ENCODE measurements at regions not wholly inside any gene's neighbourhood (a gene's known extent, or its start where the extent isn't known, plus 50 kb on each side); places are given as distances from the start of the nearest gene placed in this dataset.

DNA sequence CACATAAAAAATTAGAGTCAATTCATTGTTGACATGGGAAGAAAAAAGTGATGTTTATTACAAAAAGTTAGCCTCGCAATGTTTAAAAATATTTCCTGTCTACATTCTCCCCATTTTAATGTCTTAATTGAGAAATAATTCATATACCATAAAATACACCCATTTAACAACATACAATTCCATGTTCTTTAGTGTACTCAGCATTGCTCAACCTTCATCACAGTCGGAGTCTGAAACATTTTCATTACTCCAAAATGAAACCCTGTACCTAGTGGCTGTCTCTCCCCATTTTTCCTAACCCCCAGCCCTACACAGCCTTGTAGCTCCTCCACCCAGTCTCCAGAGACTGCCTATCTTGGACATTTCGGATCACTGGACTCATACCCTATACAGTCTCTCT, 103.9 kb upstream of the CBLN2 start:
- Histone ChIP-seq H3K4me3 (no peak overlapping the region), H3K9me3 (replicated peaks in 1 of 11) (no peaks in the 10 kb centered on the region), H3K27ac (no peak overlapping the region), H4K20me1 (no peaks in the 10 kb centered on the region), H3K4me2 (no peak overlapping the region), H3K9ac (no peak overlapping the region), H3K27me3 (no peaks in the 10 kb centered on the region), H3K36me3 (no peaks in the 10 kb centered on the region), H3K4me1 (no peaks in the 10 kb centered on the region)
- peak in 6 of 11 experiments; percentile 16 to 61 (median 25); a peak in 3 of 22 replicates for TF ChIP-seq Cebpa-rat (IDR thresholded peaks at IDR 0.05)

GRCh38 chr18:72640557-72640956, 96.4 kb upstream of the CBLN2 start:
- no peak for TF ChIP-seq Cebpa-rat (IDR thresholded peaks at IDR 0.05)
- Histone ChIP-seq H3K9ac (no peak overlapping the region), H3K9me3 (replicated peaks in 1 of 11) (no peaks in the 10 kb centered on the region), H3K4me2 (no peak overlapping the region), H3K4me3 (no peak overlapping the region), H3K27ac (no peak overlapping the region), H3K27me3 (no peaks in the 10 kb centered on the region), H3K36me3 (no peaks in the 10 kb centered on the region), H3K4me1 (peaks cover 0 to 4% (median 0%) of the 10 kb centered on the region in 10 experiments; a peak in 1 of 20 replicates), H4K20me1 (no peaks in the 10 kb centered on the region)

DNA sequence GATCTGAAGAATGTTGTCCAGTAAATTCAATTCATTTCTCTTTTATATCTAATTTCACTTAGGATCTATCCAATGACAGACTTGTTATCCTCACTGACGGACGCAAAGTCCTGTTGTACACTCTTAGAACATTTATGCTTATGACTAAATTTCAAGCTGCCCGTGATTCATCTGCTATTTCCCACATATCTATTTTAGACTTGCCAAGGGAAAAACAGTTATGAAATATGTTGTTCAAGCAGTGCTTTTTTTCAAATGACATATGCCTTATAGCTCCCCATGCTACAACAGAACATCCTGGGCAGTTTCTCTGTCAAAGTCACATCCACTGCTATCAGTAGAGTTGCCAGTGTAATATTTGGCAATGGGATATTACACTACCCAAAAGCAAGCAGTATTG, 94.2 kb upstream of the CBLN2 start:
- no peaks in the 10 kb centered on the region for H4K20me1 ChIP-seq
- no peaks in the 10 kb centered on the region for H3K9me3 ChIP-seq (replicated peaks in 1 of 11)

GRCh38 chr18:72637721-72638120, 93.6 kb upstream of the CBLN2 start:
- Histone ChIP-seq H3K9ac (no peak overlapping the region), H3K36me3 (no peaks in the 10 kb centered on the region), H3K4me2 (no peak overlapping the region), H3K9me3 (replicated peaks in 1 of 11) (no peaks in the 10 kb centered on the region), H3K4me3 (no peak overlapping the region), H3K4me1 (peaks cover 0 to 4% (median 0%) of the 10 kb centered on the region in 10 experiments; a peak in 1 of 20 replicates), H3K27me3 (no peaks in the 10 kb centered on the region), H4K20me1 (no peaks in the 10 kb centered on the region), H3K27ac (no peak overlapping the region)
- no peak for TF ChIP-seq Cebpa-rat (IDR thresholded peaks at IDR 0.05)

More for the DNA sequence above, 94.2 kb upstream of the CBLN2 start:
- no peak for TF ChIP-seq Cebpa-rat (IDR thresholded peaks at IDR 0.05)
- Histone ChIP-seq H3K27me3 (no peaks in the 10 kb centered on the region), H3K4me2 (0 out of 22 replicates have a peak overlapping the region, but pooled peaks of 1 of the 11 experiments have one; percentile 7), H3K4me3 (no peak overlapping the region), H3K36me3 (no peaks in the 10 kb centered on the region), H3K4me1 (peaks cover 0 to 4% (median 0%) of the 10 kb centered on the region in 10 experiments; a peak in 1 of 20 replicates), H3K9ac (no peak overlapping the region), H3K27ac (no peak overlapping the region)

DNA sequence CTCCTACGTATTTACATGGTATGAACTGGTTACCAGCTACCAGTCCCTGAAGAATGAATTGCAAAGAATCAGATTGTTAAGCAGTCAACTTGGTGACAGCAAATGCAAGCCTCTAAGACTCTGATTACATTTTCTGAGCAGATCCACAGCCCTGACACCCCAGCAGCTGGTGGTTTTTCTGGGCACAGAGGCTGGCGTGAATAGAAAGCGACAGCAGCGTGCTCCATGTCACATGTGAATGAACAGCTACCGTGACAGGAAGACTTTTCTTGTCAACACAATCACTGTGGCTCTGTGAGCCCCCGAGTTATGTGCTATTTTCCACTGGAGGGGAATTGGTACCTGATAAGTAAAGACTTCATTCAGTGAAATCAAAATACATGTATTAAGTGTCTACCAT, 93.2 kb upstream of the CBLN2 start:
- Histone ChIP-seq H3K4me3 (no peak overlapping the region), H4K20me1 (no peaks in the 10 kb centered on the region), H3K4me1 (peaks cover 0 to 4% (median 0%) of the 10 kb centered on the region in 10 experiments; a peak in 1 of 20 replicates), H3K9me3 (replicated peaks in 1 of 11) (no peaks in the 10 kb centered on the region), H3K27ac (no peak overlapping the region), H3K36me3 (no peaks in the 10 kb centered on the region), H3K9ac (no peak overlapping the region), H3K27me3 (no peaks in the 10 kb centered on the region), H3K4me2 (0 out of 22 replicates have a peak overlapping the region, but pooled peaks of 1 of the 11 experiments have one; percentile 10)
- no peak for TF ChIP-seq Cebpa-rat (IDR thresholded peaks at IDR 0.05)

DNA sequence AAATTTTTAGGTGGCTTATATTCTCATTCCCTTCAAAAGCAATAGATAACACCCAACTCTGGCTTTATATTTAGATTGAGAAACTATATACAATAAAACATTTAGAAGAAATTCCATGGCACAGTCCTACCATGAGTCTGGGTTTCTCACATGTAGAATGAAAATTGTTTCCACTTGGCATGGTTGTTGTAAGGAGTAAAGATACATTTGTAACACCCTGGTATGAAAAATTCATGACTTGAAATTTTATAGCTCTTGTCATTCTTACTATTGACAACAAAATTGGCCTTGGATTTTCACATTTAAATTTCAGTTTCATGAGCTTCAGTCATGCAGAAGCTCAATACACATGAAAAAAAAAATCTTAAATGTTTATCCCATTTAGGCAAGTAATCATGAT, 92.5 kb upstream of the CBLN2 start:
- no peak overlapping the region for H3K9ac ChIP-seq
- no peak overlapping the region for H3K4me3 ChIP-seq
- H3K36me3 ChIP-seq, result no peaks in the 10 kb centered on the region
- no peaks in the 10 kb centered on the region for H4K20me1 ChIP-seq
- H3K27ac ChIP-seq, result no peak overlapping the region
- no peaks in the 10 kb centered on the region for H3K9me3 ChIP-seq (replicated peaks in 1 of 11)
- no peaks in the 10 kb centered on the region for H3K27me3 ChIP-seq
- no peak for TF ChIP-seq Cebpa-rat (IDR thresholded peaks at IDR 0.05)
- H3K4me1 ChIP-seq, result peaks cover 0 to 4% (median 0%) of the 10 kb centered on the region in 10 experiments; a peak in 4 of 20 replicates
- H3K4me2 ChIP-seq, result no peak overlapping the region

DNA sequence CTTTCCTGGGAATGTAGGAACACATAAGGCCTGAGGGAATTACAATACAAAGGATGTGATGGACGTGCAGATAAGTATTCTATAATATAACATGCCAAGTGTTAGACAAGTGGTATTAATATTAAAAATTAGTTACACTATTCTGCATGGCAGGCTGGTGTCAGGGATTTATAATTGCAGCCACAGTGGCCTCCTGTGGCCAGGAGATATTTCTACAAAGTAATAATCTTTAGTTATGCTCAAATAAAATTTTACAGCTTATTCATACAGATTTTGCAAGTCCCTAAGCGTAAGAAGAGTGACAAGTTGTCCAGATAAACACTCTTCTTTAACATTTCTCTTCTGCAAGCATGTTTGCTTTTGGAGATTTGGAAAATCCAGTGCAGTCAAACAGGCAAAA, 90.4 kb upstream of the CBLN2 start:
- Histone ChIP-seq H3K9ac (no peak overlapping the region), H3K4me3 (no peak overlapping the region), H4K20me1 (no peaks in the 10 kb centered on the region), H3K36me3 (no peaks in the 10 kb centered on the region), H3K27ac (no peak overlapping the region), H3K4me1 (peaks cover 0 to 6% (median 0%) of the 10 kb centered on the region in 10 experiments; a peak in 4 of 20 replicates), H3K4me2 (no peak overlapping the region), H3K27me3 (no peaks in the 10 kb centered on the region), H3K9me3 (replicated peaks in 1 of 11) (no peaks in the 10 kb centered on the region)
- no peak for TF ChIP-seq Cebpa-rat (IDR thresholded peaks at IDR 0.05)

DNA sequence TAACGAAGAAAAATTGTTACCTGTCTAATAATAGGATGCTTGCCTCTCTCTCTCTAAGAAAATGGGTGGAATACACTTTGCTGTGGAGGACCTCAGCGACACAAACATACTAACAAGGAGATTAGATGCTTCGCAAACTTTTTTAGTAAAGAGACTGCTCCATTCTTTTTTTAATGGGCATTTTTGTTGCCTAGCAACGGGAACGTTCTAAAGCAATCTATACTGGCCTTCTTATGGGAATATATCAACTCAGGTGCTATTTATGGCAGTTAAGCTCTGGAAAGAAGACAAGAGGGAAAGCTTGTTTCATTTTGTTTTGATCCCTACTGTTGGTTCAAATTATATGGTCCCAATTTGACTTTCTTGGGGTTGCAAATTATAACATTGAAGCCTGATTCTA, 86.8 kb upstream of the CBLN2 start:
- H3K4me3 ChIP-seq, result no peak overlapping the region
- no peaks in the 10 kb centered on the region for H3K27me3 ChIP-seq
- H3K36me3 ChIP-seq, result no peaks in the 10 kb centered on the region
- no peak overlapping the region for H3K9ac ChIP-seq
- no peak overlapping the region for H3K27ac ChIP-seq
- H4K20me1 ChIP-seq, result no peaks in the 10 kb centered on the region
- no peaks in the 10 kb centered on the region for H3K9me3 ChIP-seq (replicated peaks in 1 of 11)
- peaks cover 0 to 6% (median 0%) of the 10 kb centered on the region in 10 experiments; a peak in 3 of 20 replicates for H3K4me1 ChIP-seq
- no peak for TF ChIP-seq Cebpa-rat (IDR thresholded peaks at IDR 0.05)
- no peak overlapping the region for H3K4me2 ChIP-seq

DNA sequence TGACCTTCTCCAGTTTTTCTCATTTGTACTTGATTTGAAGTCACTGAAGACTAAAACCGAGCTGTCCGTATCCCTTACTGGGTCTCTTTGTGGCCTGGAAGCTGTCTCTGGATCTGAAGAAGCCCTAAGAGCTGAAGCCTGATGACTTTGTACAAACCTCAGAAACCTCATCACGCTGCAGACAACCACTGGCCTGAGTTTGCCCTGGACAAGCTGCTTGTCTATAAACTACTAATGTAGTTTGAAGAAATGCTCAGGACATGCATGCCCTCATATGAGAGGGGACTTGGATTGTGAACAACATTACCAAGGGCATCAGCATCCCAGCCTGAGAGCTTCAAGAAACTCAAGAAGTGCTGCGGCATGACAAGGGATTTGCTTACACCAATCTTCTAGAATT, 79.3 kb upstream of the CBLN2 start:
- H3K36me3 ChIP-seq, result no peaks in the 10 kb centered on the region
- H3K9ac ChIP-seq, result no peak overlapping the region
- TF ChIP-seq Cebpa-rat (IDR thresholded peaks at IDR 0.05), result no peak
- no peak overlapping the region for H3K4me2 ChIP-seq
- no peaks in the 10 kb centered on the region for H3K9me3 ChIP-seq (replicated peaks in 1 of 11)
- H3K27ac ChIP-seq, result no peak overlapping the region
- no peaks in the 10 kb centered on the region for H3K27me3 ChIP-seq
- H4K20me1 ChIP-seq, result no peaks in the 10 kb centered on the region
- H3K4me1 ChIP-seq, result peaks cover 0 to 6% (median 0%) of the 10 kb centered on the region in 10 experiments; a peak in 2 of 20 replicates
- H3K4me3 ChIP-seq, result no peak overlapping the region

DNA sequence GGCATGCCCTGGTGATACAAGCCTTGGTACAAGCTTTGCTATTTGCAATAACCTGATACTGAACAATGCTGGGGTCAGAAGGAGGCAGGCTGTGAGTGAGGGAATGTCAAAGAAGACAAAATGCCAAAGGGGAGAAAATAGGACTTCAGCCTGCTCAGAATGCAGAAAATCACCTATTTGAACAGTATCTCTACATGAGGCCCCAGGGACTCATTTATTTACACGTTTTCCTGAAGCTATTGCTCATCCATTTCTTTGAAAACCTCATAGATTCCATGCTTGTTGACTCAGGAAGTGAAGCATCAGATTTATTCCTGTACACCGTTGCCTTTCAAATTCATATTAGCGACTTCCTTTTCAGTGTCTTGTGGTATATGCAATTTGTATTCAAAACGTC, 69.4 kb upstream of the CBLN2 start:
- Histone ChIP-seq H3K4me1 (peaks cover 0 to 16% (median 9%) of the 10 kb centered on the region in 10 experiments; a peak in 14 of 20 replicates), H3K27ac (no peak overlapping the region), H3K36me3 (no peaks in the 10 kb centered on the region), H3K4me2 (peak overlapping the region in 8 of 11 experiments; percentile 8 to 39 (median 22); a peak in 8 of 22 replicates), H3K9ac (no peak overlapping the region), H4K20me1 (no peaks in the 10 kb centered on the region), H3K27me3 (no peaks in the 10 kb centered on the region), H3K4me3 (no peak overlapping the region), H3K9me3 (replicated peaks in 1 of 11) (peaks cover 0 to 4% (median 0%) of the 10 kb centered on the region in 11 experiments; a peak in 3 of 22 replicates)
- no peak for TF ChIP-seq Cebpa-rat (IDR thresholded peaks at IDR 0.05)
